ENCODE measurements at regions not wholly inside any gene's neighbourhood (a gene's known extent, or its start where the extent isn't known, plus 50 kb on each side); places are given as distances from the start of the nearest gene placed in this dataset.

- DNase-seq (ENCODE audit: low spot score) = no peak
Observed at GRCh38 chr16:52874042-52874441, 178.7 kb downstream of the CHD9NB start.

- no peak for DNase-seq (ENCODE audit: low spot score)
Observed at GRCh38 chr16:52872731-52873130, 180.0 kb downstream of the CHD9NB start.

GRCh38 chr16:52871481-52871880 is 181.2 kb downstream of the CHD9NB start:
- DNase-seq (ENCODE audit: low spot score) = no peak

GRCh38 chr16:52869243-52869642 is 183.5 kb downstream of the CHD9NB start:
- DNase-seq (ENCODE audit: low spot score) = no peak

- DNase-seq (ENCODE audit: low spot score) = no peak
Observed at GRCh38 chr16:52863000-52863399, 189.7 kb downstream of the CHD9NB start.

- peak; percentile 6 for DNase-seq (ENCODE audit: low spot score)
Observed at GRCh38 chr16:52861614-52862022, 191.1 kb downstream of the CHD9NB start.

- DNase-seq (ENCODE audit: low spot score) = no peak
Observed at GRCh38 chr16:52855463-52855862, 197.2 kb downstream of the CHD9NB start.

- DNase-seq (ENCODE audit: low spot score) = no peak
Observed at GRCh38 chr16:52852978-52853377, 199.7 kb downstream of the CHD9NB start.

- DNase-seq (ENCODE audit: low spot score) = no peak
Observed at GRCh38 chr16:52851211-52851740, 201.4 kb downstream of the CHD9NB start.

GRCh38 chr16:52843381-52843780 is 209.3 kb downstream of the CHD9NB start:
- DNase-seq (ENCODE audit: low spot score) = no peak

- DNase-seq (ENCODE audit: low spot score) = no peak
Observed at GRCh38 chr16:52837251-52837650, 215.4 kb downstream of the CHD9NB start.

- no peak for DNase-seq (ENCODE audit: low spot score)
Observed at GRCh38 chr16:52834736-52835465, 217.8 kb downstream of the CHD9NB start.

- no peak for DNase-seq (ENCODE audit: low spot score)
Observed at GRCh38 chr16:52832771-52833170, 219.9 kb downstream of the CHD9NB start.

GRCh38 chr16:52827456-52827855 is 225.2 kb downstream of the CHD9NB start:
- no peak for DNase-seq (ENCODE audit: low spot score)

- DNase-seq (ENCODE audit: low spot score) = no peak
Observed at GRCh38 chr16:52825892-52826291, 226.8 kb downstream of the CHD9NB start.

- no peak for DNase-seq (ENCODE audit: low spot score)
Observed at GRCh38 chr16:52819808-52820207, 232.9 kb downstream of the CHD9NB start.

GRCh38 chr16:52819405-52819804 is 233.3 kb downstream of the CHD9NB start:
- no peak for DNase-seq (ENCODE audit: low spot score)

GRCh38 chr16:52817696-52818095 is 235.0 kb downstream of the CHD9NB start:
- DNase-seq (ENCODE audit: low spot score) = no peak

GRCh38 chr16:52816993-52817392 is 235.7 kb downstream of the CHD9NB start:
- no peak for DNase-seq (ENCODE audit: low spot score)

GRCh38 chr16:52812678-52813556 is 239.8 kb downstream of the CHD9NB start:
- no peak for DNase-seq (ENCODE audit: low spot score)

GRCh38 chr16:52805559-52806168 is 247.0 kb downstream of the CHD9NB start:
- DNase-seq (ENCODE audit: low spot score) = no peak

- DNase-seq (ENCODE audit: low spot score) = no peak
Observed at GRCh38 chr16:52800432-52800831, 252.3 kb downstream of the CHD9NB start.

- DNase-seq (ENCODE audit: low spot score) = no peak
Observed at GRCh38 chr16:52799149-52799548, 252.2 kb upstream of the TOX3 start.
